Transverse colon (tissue), 4 donors: ENCODE measurements at regions not wholly inside any gene's neighbourhood (a gene's known extent, or its start where the extent isn't known, plus 50 kb on each side); places are given as distances from the start of the nearest gene placed in this dataset.

Source experiments
- CTCF ChIP-seq, 5 experiments: fragments of 200-600 bp in 3 of 5; fragments of 450-650 bp in 2 of 5; sonication (generic) in 3 of 5; IDR thresholded peaks; 1 replicate in 2 of 5; 2 replicates in 3 of 5; pipeline ENCODE4 v1.5.1; 2016 to 2017; ENCODE audit warnings: antibody characterized with exemption in 5 of 5, inconsistent platforms in 3 of 5, mild to moderate bottlenecking in 2 of 5, moderate library complexity in 1 of 5
- EP300 ChIP-seq: sonication (generic); formaldehyde crosslinking; IDR thresholded peaks from one replicate; pipeline ENCODE4 v1.6.1; 2017; ENCODE audit warnings: antibody characterized with exemption, low read depth
- POLR2A ChIP-seq: fragments of 450-650 bp; IDR thresholded peaks from one replicate; pipeline ENCODE4 v1.6.1; 2016; ENCODE audit warnings: antibody characterized with exemption, mild to moderate bottlenecking, moderate library complexity
- POLR2AphosphoS5 ChIP-seq, 3 donors: sonication (generic); formaldehyde crosslinking; IDR thresholded peaks; one replicate each; pipeline ENCODE4 v1.6.1; 2016; ENCODE audit warnings: antibody characterized with exemption in 3 of 3

- no peak for TF ChIP-seq CTCF (IDR thresholded peaks at IDR 0.05)
- TF ChIP-seq POLR2A, result no peak
- TF ChIP-seq POLR2AphosphoS5 (IDR thresholded peaks at IDR 0.05), result no peak
- no peak for TF ChIP-seq EP300
These were observed 304.7 kb upstream of the CLINT1 start for GRCh38 chr5:158163451-158164295.
